B cell (primary cell): ENCODE measurements at regions not wholly inside any gene's neighbourhood (a gene's known extent, or its start where the extent isn't known, plus 50 kb on each side); places are given as distances from the start of the nearest gene placed in this dataset.

Source experiments
- ATAC-seq: fragments of 200-7000 bp; cut with Tn5 transposase; one replicate; pipeline ENCODE4 v1.10.0; 2021; ENCODE audit warnings: low read depth, mild to moderate bottlenecking, moderate number of reproducible peaks, moderate library complexity
- CTCF ChIA-PET: fragments of 350-600 bp; sonication (Branson Sonifier 250); formaldehyde crosslinking; loops from one replicate; lab custom pipeline; 2021; ENCODE audit warnings: antibody characterized with exemption, inconsistent platforms; lab: Charles Lee
- POLR2A ChIA-PET: fragments of 350-600 bp; sonication (Branson Sonifier 250); formaldehyde crosslinking; loops from one replicate; lab custom pipeline; 2021; ENCODE audit warnings: antibody characterized with exemption; lab: Charles Lee
- DNase-seq: peaks from one replicate; pipeline ENCODE4 v3.0.0; 2013
- H2AFZ ChIP-seq: 2 replicates; pipeline ENCODE4 v1.6.1; 2012; ENCODE audit warnings: mild to moderate bottlenecking, low read depth, low read length; ENCODE audit not compliant: insufficient read depth, poor library complexity, severe bottlenecking
- H3K27ac ChIP-seq, 2 donors: 1 replicate in 1 of 2; 2 replicates in 1 of 2; pipeline ENCODE4 v1.5.1; 2012 to 2013; ENCODE audit warnings: low read length in 2 of 2, mild to moderate bottlenecking in 2 of 2, moderate library complexity in 1 of 2
- H3K27me3 ChIP-seq, 4 experiments: fragments of 200-600 bp in 1 of 4; sonication (generic) in 1 of 4; replicated peaks in 1 of 4; 1 replicate in 2 of 4; 2 replicates in 2 of 4; pipeline versions ENCODE4 v1.6.1 to v1.7.0; 2013 to 2016; ENCODE audit warnings: low read length in 3 of 4, mild to moderate bottlenecking in 2 of 4, mixed read lengths in 1 of 4, moderate library complexity in 1 of 4; ENCODE audit not compliant: insufficient read depth in 4 of 4, control insufficient read depth in 3 of 4; ENCODE audit errors: control extremely low read depth in 1 of 4
- H3K36me3 ChIP-seq, 2 experiments: replicated peaks in 1 of 2; 1 replicate in 1 of 2; 2 replicates in 1 of 2; pipeline versions ENCODE4 v1.6.1 to v1.7.1; 2013; ENCODE audit warnings: low read length in 1 of 2; ENCODE audit not compliant: insufficient read depth in 2 of 2, control insufficient read depth in 1 of 2; ENCODE audit errors: control extremely low read depth in 1 of 2, extremely low read depth in 1 of 2
- H3K4me1 ChIP-seq, 2 donors: fragments of 200-600 bp in 1 of 2; sonication (generic) in 1 of 2; 1 replicate in 1 of 2; 2 replicates in 1 of 2; pipeline versions ENCODE4 v1.5.1 to v1.6.1; 2013 to 2017; ENCODE audit warnings: low read length in 2 of 2; ENCODE audit not compliant: control insufficient read depth in 2 of 2, insufficient read depth in 2 of 2
- H3K4me2 ChIP-seq: replicated peaks from 2 replicates; pipeline ENCODE3; 2012; ENCODE audit warnings: mild to moderate bottlenecking, low read depth, low read length; ENCODE audit not compliant: poor library complexity, severe bottlenecking
- H3K4me3 ChIP-seq, 5 experiments: fragments of 200-600 bp in 1 of 5; sonication (generic) in 1 of 5; 1 replicate in 3 of 5; 2 replicates in 2 of 5; pipeline versions ENCODE4 v1.5.1 to v1.7.0; 2011 to 2016; ENCODE audit warnings: low read length in 4 of 5, mild to moderate bottlenecking in 4 of 5, low read depth in 2 of 5, control low read depth in 1 of 5, moderate library complexity in 1 of 5; ENCODE audit not compliant: insufficient read depth in 1 of 5; ENCODE audit errors: control extremely low read depth in 1 of 5, extremely low read depth in 1 of 5
- H3K79me2 ChIP-seq: fragments of 200-600 bp; sonication (generic); one replicate; pipeline ENCODE4 v1.6.0; 2016; ENCODE audit warnings: low read length; ENCODE audit not compliant: control insufficient read depth, insufficient read depth
- H3K9ac ChIP-seq: fragments of 200-600 bp; sonication (generic); 2 replicates; pipeline ENCODE4 v1.6.1; 2017; ENCODE audit warnings: mild to moderate bottlenecking, low read length, moderate library complexity
- H3K9me3 ChIP-seq, 3 donors: one replicate each; pipeline versions ENCODE4 v1.6.1 to v1.7.1; 2013; ENCODE audit warnings: low read length in 2 of 3; ENCODE audit not compliant: control insufficient read depth in 2 of 3, insufficient read depth in 1 of 3; ENCODE audit errors: control extremely low read depth in 1 of 3
- H4K20me1 ChIP-seq: 2 replicates; pipeline ENCODE4 v1.6.0; 2012; ENCODE audit warnings: mild to moderate bottlenecking, low read length; ENCODE audit not compliant: insufficient read depth, control insufficient read depth, poor library complexity, severe bottlenecking
- H3K27ac Mint-ChIP-seq: one replicate; pipeline ENCODE4 v1.8.0; 2021; ENCODE audit warnings: mixed read lengths
- H3K27me3 Mint-ChIP-seq: one replicate; pipeline ENCODE4 v1.8.0; 2021; ENCODE audit warnings: mixed read lengths
- H3K4me1 Mint-ChIP-seq: one replicate; pipeline ENCODE4 v1.8.0; 2021; ENCODE audit warnings: mixed read lengths
- H3K4me3 Mint-ChIP-seq: one replicate; pipeline ENCODE4 v1.8.0; 2021; ENCODE audit warnings: mixed read lengths
- H3K9me3 Mint-ChIP-seq: one replicate; pipeline ENCODE4 v1.8.0; 2022; ENCODE audit warnings: mixed read lengths; ENCODE audit not compliant: insufficient read depth
- EZH2 ChIP-seq: IDR thresholded peaks from 2 replicates; pipeline ENCODE4 v1.6.1; 2012; ENCODE audit warnings: borderline replicate concordance, low read depth, mild to moderate bottlenecking, moderate library complexity, low read length; ENCODE audit not compliant: insufficient read depth, poor library complexity, severe bottlenecking
- WGBS: methylation state at CpG from one replicate; pipeline ENCODE4 v1.1.5; 2013; ENCODE audit warnings: missing lambda C conversion rate; ENCODE audit not compliant: insufficient coverage; 5-methylcytosine and 5-hydroxymethylcytosine counted together
- intact Hi-C: fragments of 100-400 bp; cut with micrococcal nuclease; formaldehyde crosslinking; loops from one replicate; pipeline ENCODE4 v1.10.0; 2022
- TF ChIP-seq, protein P1 (sequence below): fragments of 200-600 bp; IDR thresholded peaks from one replicate; pipeline ENCODE4 v1.8.0; 2022; ENCODE audit warnings: antibody characterized with exemption, mild to moderate bottlenecking

DNA sequence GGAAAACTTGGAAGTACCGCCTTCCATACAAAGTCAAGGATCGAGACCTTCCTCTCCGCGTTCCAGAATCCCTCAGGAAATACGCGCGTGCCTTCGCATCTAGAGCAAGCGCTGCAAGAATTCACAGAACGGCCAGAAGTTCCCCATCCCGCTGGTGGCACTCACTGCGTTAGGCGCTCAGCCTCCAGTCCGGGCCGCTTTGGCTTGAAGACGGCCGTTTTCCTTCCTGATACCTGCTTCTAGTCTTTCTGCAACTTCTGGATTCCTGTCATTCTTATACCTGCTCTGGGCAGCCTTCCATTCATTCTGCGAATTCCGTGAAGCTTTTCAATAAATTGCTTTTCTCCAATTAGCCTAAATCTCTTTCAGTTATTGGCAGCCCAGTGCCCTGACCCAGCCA lies 896.4 kb downstream of the TRIML1 start:
- no peaks in the 10 kb centered on the region for H4K20me1 ChIP-seq
- no peak overlapping the region for H3K27ac ChIP-seq
- H3K9ac ChIP-seq = no peak overlapping the region
- Mint-ChIP-seq H3K9me3 (peaks cover 6% of the 10 kb centered on the region), H3K4me3 (no peak overlapping the region), H3K4me1 (no peaks in the 10 kb centered on the region), H3K27me3 (no peaks in the 10 kb centered on the region), H3K27ac (no peak overlapping the region)
- no peaks in the 10 kb centered on the region for H3K4me1 ChIP-seq
- peaks cover 0 to 15% (median 0%) of the 10 kb centered on the region in 3 donors for H3K9me3 ChIP-seq
- H3K4me2 ChIP-seq = no peak overlapping the region
- no peak for TF ChIP-seq EZH2
- TF ChIP-seq, protein P1, sequence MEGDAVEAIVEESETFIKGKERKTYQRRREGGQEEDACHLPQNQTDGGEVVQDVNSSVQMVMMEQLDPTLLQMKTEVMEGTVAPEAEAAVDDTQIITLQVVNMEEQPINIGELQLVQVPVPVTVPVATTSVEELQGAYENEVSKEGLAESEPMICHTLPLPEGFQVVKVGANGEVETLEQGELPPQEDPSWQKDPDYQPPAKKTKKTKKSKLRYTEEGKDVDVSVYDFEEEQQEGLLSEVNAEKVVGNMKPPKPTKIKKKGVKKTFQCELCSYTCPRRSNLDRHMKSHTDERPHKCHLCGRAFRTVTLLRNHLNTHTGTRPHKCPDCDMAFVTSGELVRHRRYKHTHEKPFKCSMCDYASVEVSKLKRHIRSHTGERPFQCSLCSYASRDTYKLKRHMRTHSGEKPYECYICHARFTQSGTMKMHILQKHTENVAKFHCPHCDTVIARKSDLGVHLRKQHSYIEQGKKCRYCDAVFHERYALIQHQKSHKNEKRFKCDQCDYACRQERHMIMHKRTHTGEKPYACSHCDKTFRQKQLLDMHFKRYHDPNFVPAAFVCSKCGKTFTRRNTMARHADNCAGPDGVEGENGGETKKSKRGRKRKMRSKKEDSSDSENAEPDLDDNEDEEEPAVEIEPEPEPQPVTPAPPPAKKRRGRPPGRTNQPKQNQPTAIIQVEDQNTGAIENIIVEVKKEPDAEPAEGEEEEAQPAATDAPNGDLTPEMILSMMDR = no peak
- DNase-seq (no peak), ATAC-seq (no peak)
- no peak overlapping the region for H2AFZ ChIP-seq
- no peaks in the 10 kb centered on the region for H3K36me3 ChIP-seq
- ChIA-PET CTCF (no interaction called here), POLR2A (no interaction called here)
- WGBS = 89% methylated on average over 19 of the region's 19 CpGs
- no peaks in the 10 kb centered on the region for H3K79me2 ChIP-seq
- H3K27me3 ChIP-seq = no peaks in the 10 kb centered on the region
- H3K4me3 ChIP-seq = no peak overlapping the region
- intact Hi-C loops = no loop called here

DNA sequence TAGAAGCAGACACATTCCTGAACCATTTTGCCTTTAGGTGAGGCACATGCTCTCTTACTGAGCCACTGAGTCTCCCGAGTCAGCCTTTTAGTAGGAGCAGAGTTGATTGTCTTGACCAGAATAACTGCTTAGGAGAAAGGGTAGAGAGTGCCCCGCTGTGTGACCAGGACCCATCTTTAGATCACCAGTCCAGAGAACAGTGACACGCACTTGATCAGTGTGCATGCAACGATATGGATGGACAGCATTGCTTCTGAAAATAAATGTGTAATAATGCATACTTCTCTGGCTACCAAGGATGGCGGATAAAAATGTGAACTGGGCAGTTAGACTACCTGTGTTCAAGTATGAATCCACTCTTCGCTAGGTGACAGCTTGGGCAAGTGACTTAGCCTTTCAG lies 897.7 kb downstream of the TRIML1 start:
- Histone ChIP-seq H3K27ac (no peak overlapping the region), H4K20me1 (no peaks in the 10 kb centered on the region), H3K9me3 (peaks cover 0 to 16% (median 0%) of the 10 kb centered on the region in 3 donors), H3K27me3 (no peaks in the 10 kb centered on the region), H3K79me2 (no peaks in the 10 kb centered on the region), H3K9ac (no peak overlapping the region), H3K4me2 (no peak overlapping the region), H2AFZ (no peak overlapping the region), H3K4me1 (no peaks in the 10 kb centered on the region), H3K36me3 (no peaks in the 10 kb centered on the region), H3K4me3 (no peak overlapping the region)
- ATAC-seq = no peak
- intact Hi-C loops = no loop called here
- POLR2A ChIA-PET = no interaction called here
- no peak for DNase-seq
- no peaks in the 10 kb centered on the region for H3K27me3 Mint-ChIP-seq
- WGBS = 88% methylated on average over 2 of the region's 6 CpGs
- CTCF ChIA-PET = no interaction called here
- H3K9me3 Mint-ChIP-seq = peaks cover 6% of the 10 kb centered on the region
- no peaks in the 10 kb centered on the region for H3K4me1 Mint-ChIP-seq
- no peak overlapping the region for H3K4me3 Mint-ChIP-seq
- TF ChIP-seq, protein P1 = no peak
- TF ChIP-seq EZH2 = no peak
- H3K27ac Mint-ChIP-seq = no peak overlapping the region
